HepG2 (cell line): ENCODE measurements at regions not wholly inside any gene's neighbourhood (a gene's known extent, or its start where the extent isn't known, plus 50 kb on each side); places are given as distances from the start of the nearest gene placed in this dataset.

Experiments
- FIP1L1 ChIP-seq: fragments of 200-400 bp; formaldehyde crosslinking; IDR thresholded peaks from 2 replicates; pipeline ENCODE4 v1.6.1; 2018; ENCODE audit warnings: low read depth, mild to moderate bottlenecking, low read length, moderate library complexity, borderline replicate concordance; ENCODE audit not compliant: insufficient read depth
- ZNF747 ChIP-seq: sonication (generic); formaldehyde crosslinking; IDR thresholded peaks from 2 replicates; pipeline ENCODE4 v1.8.1; 2023; ENCODE audit warnings: missing genetic modification reagents, mild to moderate bottlenecking, borderline replicate concordance
- TF ChIP-seq, protein P1 (sequence below): sonication (generic); formaldehyde crosslinking; IDR thresholded peaks from 2 replicates; pipeline ENCODE4 v1.5.0; 2020; ENCODE audit warnings: mild to moderate bottlenecking, missing genetic modification reagents, moderate library complexity
- TF ChIP-seq, protein P2 (sequence below): IDR thresholded peaks from 2 replicates; pipeline ENCODE4 v1.6.1; 2016; ENCODE audit warnings: missing genetic modification reagents, missing compliant biosample characterization

DNA sequence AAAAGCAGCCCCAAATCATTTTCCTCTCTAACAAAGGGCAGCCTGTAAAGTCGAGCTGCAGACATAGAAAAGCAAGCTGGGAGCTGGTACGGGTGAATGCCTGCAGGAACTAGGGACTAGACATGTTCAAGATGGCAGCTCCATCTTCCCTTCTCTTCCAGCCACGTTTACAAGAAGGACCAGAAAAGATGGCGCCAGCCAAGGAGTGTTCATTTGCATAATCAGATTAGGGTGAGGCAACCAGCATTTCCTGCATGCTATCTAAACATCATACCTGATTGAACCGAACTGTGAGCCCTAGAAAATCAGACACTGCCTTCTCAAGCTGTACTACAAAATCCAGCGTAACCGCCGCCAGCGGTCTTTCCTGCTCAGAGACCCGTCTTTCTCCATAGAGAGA, 896.8 kb downstream of the CDH11 start:
- no peak for TF ChIP-seq ZNF747
- TF ChIP-seq, protein P1, sequence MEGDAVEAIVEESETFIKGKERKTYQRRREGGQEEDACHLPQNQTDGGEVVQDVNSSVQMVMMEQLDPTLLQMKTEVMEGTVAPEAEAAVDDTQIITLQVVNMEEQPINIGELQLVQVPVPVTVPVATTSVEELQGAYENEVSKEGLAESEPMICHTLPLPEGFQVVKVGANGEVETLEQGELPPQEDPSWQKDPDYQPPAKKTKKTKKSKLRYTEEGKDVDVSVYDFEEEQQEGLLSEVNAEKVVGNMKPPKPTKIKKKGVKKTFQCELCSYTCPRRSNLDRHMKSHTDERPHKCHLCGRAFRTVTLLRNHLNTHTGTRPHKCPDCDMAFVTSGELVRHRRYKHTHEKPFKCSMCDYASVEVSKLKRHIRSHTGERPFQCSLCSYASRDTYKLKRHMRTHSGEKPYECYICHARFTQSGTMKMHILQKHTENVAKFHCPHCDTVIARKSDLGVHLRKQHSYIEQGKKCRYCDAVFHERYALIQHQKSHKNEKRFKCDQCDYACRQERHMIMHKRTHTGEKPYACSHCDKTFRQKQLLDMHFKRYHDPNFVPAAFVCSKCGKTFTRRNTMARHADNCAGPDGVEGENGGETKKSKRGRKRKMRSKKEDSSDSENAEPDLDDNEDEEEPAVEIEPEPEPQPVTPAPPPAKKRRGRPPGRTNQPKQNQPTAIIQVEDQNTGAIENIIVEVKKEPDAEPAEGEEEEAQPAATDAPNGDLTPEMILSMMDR (CRISPR knock-in tag) = no peak
- no peak for TF ChIP-seq FIP1L1
- TF ChIP-seq, protein P2, sequence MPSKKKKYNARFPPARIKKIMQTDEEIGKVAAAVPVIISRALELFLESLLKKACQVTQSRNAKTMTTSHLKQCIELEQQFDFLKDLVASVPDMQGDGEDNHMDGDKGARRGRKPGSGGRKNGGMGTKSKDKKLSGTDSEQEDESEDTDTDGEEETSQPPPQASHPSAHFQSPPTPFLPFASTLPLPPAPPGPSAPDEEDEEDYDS (CRISPR knock-in tag) = no peak
